HUDEP-2 (cell line): ENCODE measurements at regions not wholly inside any gene's neighbourhood (a gene's known extent, or its start where the extent isn't known, plus 50 kb on each side); places are given as distances from the start of the nearest gene placed in this dataset.
"Not testable (repeated sequence)": the region's sequence is repeated elsewhere in the genome, so short reads cannot be mapped to it uniquely, and the experiment has no call there.

Experiments
- DNase-seq, 76 experiments: peaks; one replicate each; lab custom pipeline; 2025; ENCODE audit not compliant: unreplicated experiment in 76 of 76; lab: John Stamatoyannopoulos, UW

- DNase-seq: no peak
These were observed 1378.7 kb upstream of the PRR20A start for GRCh38 chr13:55761986-55762385.

GRCh38 chr13:55777612-55778011 lies 1363.1 kb upstream of the PRR20A start:
- DNase-seq: no peak

DNA sequence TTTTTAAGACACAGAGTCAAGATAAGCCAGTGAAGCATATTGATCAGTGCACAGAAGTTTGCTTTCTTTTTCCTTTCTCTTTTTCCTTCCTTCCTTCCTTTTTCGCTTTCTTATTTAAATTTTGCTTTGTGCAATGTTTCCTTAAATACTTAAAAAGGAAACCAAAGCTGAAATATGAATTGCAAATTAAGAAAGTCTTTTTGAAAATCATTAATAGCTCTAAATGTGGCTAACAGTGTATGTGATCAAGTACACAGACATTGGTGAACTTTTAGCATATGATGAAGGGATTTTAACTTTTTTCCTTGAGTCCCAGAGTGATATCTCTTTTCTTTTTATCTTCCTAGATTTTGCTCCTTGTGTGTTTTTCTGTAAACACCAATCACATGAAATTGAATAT lies 1356.9 kb upstream of the PRR20A start:
- no peak for DNase-seq

- DNase-seq: no peak
These were observed 1352.2 kb upstream of the PRR20A start for GRCh38 chr13:55788548-55788947.

GRCh38 chr13:55792544-55793193 lies 1348.0 kb upstream of the PRR20A start:
- no peak for DNase-seq

- DNase-seq: no peak
These were observed 1325.2 kb upstream of the PRR20A start for GRCh38 chr13:55815458-55816033.

- DNase-seq: no peak
These were observed 1323.6 kb upstream of the PRR20A start for GRCh38 chr13:55816976-55817601.

- DNase-seq: no peak
These were observed 1319.9 kb upstream of the PRR20A start for GRCh38 chr13:55820817-55821216.

GRCh38 chr13:55869648-55870047 lies 1271.1 kb upstream of the PRR20A start:
- no peak for DNase-seq

DNA sequence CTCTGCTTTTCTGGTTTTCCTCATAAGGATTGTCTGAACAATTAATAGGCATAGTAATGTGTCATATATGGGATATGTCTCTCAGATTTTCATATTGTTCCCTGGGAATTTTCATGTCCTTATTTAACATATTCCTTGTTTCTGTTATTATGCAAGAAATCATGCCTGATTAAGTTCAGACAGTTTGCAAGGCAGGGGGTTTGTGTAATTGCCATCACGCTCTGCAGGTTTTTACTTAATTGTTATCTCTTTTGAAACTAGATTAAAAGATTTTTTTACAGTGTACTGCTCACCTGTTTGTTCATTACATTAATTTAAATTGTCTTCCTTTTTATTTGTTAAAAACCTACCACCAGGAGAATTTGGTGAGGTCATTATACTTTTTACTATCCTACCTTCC lies 1253.2 kb upstream of the PRR20A start:
- DNase-seq: no peak

DNA sequence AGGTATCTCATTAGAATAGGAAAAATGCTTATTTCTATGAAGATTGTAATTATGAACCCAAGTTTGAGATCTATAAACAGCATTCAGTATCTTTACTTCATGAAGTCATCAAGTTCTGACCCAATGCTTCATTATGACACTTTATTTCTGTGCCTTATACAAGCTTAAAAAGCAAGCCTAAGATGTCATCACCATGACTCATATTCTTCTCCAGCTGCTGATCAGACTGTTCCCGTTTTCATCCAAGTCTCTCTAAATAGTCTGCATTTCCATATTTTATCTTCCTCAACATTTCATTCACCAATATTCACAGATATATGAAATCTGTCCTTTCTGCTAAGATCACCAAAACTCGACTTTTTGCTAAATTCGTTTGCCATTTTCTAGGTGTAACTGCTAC lies 1247.2 kb upstream of the PRR20A start:
- no peak for DNase-seq

GRCh38 chr13:55937180-55937579 lies 1203.5 kb upstream of the PRR20A start:
- no peak for DNase-seq

- no peak for DNase-seq
These were observed 1192.5 kb upstream of the PRR20A start for GRCh38 chr13:55948175-55948574.

- DNase-seq: no peak
These were observed 1176.8 kb upstream of the PRR20A start for GRCh38 chr13:55963934-55964333.

GRCh38 chr13:55967055-55967454 lies 1173.7 kb upstream of the PRR20A start:
- no peak for DNase-seq

DNA sequence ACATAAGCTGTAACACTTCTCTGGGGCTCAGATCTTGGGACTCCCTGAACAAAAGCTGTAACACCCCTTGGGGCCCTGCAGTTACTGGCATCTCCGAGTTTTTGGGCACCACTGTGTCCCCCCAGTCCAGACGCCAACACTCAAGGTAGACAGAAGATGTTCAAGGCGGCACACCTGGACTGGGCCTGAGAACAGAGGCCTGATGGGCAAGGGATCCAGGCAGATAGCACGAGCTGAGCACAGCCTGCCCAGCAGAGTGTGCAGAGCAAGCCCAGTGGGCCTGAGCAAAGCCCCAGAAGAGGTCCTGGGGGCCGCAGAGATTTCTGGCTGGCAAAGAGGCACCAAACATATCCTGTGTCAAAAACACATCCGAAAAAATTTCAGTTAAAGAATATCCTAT lies 1163.3 kb upstream of the PRR20A start:
- DNase-seq: no peak

GRCh38 chr13:55981381-55981780 lies 1159.3 kb upstream of the PRR20A start:
- no peak for DNase-seq

DNA sequence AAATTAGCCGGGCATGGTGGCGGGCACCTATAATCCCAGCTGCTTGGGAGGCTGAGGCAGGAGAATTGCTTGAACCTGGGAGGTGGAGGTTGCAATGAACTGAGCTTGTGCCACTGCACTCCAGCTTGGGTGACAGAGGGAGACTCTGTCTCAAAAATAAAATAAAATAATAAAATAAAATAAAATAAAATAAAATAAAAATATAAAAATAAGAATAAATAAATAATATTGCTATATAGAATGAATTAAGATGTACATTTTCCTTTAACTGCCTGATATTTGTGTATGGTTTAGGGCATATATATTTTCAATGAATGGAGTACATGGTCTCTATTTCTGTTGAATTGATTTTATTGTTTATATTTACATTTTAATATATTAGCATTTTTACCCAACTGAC lies 1156.7 kb upstream of the PRR20A start:
- not testable (repeated sequence) for DNase-seq

DNA sequence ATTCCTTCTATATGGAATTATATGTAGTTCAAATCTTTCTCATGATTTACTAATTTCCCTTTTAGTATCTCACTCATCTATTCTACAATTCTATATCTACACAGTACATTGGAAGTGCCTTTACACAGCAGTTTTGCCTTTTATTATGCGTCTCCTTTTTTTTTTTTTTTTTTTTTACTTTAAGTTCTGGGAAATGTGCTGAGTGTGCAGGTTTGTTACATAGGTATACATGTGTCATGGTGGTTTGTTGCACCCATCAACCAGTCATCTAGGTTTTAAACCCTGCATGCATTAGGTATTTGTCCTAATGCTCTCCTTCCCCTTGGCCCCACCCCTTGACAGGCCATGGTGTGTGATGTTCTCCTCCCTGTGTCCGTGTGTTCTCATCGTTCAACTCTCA lies 1150.1 kb upstream of the PRR20A start:
- no peak for DNase-seq

GRCh38 chr13:55991666-55992065 lies 1149.1 kb upstream of the PRR20A start:
- no peak for DNase-seq

- DNase-seq: no peak
These were observed 1148.6 kb upstream of the PRR20A start for GRCh38 chr13:55992145-55992544.

GRCh38 chr13:55999709-56000108 lies 1141.0 kb upstream of the PRR20A start:
- DNase-seq: no peak
